HG03060 (cell line): ENCODE measurements at regions not wholly inside any gene's neighbourhood (a gene's known extent, or its start where the extent isn't known, plus 50 kb on each side); places are given as distances from the start of the nearest gene placed in this dataset.
"Not testable (repeated sequence)": the region's sequence is repeated elsewhere in the genome, so short reads cannot be mapped to it uniquely, and the experiment has no call there.

Experiments used
- ATAC-seq: cut with Tn5 transposase; IDR thresholded peaks from one replicate; pipeline ENCODE4 v1.9.1; 2021; ENCODE audit warnings: low read depth, moderate number of reproducible peaks; ENCODE audit not compliant: unreplicated experiment

GRCh38 chr22:34416022-34416860 lies 496.0 kb upstream of the LARGE1 start:
- no peak for ATAC-seq

DNA sequence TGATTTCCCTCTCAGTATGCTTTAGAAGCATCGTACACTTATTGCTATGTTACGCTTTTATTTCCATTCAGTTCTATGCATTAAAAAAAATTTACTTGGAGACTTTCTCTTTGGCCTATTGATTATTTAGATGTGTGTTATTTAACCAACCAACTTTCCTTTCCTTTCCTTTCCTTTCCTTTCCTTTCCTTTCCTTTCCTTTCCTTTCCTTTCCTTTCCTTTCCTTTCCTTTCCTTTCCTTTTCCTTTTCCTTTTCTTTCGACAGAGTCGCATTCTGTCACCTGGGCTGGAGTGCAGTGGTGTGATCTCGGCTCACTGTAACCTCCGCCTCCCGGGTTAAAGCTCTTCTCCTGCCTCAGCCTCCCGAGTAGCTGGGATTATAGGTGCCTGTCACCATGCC lies 502.7 kb upstream of the LARGE1 start:
- ATAC-seq = not testable (repeated sequence)

DNA sequence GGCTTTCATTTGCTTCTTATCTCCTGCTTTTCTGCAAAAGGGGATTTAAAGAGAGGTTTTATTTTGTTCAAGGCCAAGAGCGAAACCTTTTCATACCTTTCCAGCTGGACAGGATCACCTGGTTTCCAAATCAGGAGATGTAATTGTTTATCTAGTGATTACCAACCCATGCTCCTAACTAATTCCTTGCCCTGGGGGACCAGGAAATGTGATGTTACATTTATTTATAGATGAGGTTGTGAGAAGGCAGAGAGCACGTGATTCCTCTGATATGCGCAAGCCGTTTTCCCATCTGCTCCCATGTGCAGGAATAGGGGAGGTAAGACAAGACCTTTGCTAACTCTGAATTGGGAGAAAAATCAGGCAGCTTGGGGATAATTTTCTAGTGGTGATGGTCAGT lies 507.2 kb upstream of the LARGE1 start:
- ATAC-seq = no peak

- ATAC-seq = no peak
Measured at GRCh38 chr22:34427841-34428240, 507.6 kb upstream of the LARGE1 start.

DNA sequence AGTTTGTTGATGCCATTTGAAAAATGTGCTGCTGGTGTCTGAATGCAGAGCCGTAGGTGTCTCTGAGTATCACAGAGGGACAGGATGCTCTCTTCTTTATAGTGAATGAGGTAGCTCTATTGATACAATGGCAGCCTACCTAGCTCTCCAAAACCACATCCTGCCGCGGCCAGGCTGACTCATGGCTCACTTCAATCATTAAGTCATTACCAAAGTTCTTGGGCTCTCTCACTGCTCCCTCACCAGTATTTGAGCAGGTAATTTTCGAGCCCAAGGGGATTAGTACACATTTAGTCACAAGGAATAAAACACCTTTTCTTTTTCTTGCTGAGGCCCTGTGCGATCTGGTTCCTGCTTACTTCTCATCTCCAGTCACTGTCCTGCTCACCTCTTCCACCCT lies 509.0 kb upstream of the LARGE1 start:
- no peak for ATAC-seq

DNA sequence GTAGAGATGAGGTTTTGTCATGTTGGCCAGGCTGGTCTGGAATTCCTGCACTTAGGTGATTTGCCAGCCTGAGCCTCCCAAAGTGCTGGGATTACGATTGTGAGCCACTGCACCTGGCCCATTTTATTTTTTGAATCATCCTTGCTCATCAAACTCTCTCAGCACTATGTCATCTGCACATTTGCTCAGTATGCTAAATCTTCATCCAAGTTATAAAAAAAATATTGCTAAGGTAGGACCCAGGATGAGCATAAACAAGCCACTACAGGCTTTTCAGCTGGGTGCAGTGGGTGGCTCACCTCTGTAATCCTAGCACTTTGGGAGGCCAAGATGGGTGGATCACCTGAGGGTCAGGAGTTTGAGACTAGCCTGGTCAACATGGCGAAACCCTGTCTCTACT lies 510.1 kb upstream of the LARGE1 start:
- ATAC-seq = no peak

- ATAC-seq = no peak
Measured at GRCh38 chr22:34434371-34434770, 514.1 kb upstream of the LARGE1 start.

GRCh38 chr22:34437140-34437539 lies 516.9 kb upstream of the LARGE1 start:
- ATAC-seq = no peak

DNA sequence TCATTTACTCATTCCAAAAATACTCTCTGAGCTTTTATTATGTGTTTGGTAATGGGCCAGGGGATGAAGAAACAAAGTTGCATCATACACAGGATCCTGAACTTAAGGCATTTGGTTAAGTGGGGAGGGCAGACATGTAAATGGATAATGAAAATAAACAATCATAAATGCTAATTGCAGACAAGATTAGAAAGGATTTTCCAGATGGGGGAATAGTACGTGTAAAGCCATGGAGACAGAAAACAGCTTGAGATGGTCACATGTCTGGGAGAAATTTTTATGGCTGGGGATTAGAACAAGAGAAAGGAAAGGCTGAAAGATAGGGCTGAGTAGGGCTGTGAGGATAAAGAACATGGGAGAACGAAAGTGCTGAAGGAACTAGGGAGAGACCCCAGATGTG lies 534.3 kb upstream of the LARGE1 start:
- no peak for ATAC-seq

DNA sequence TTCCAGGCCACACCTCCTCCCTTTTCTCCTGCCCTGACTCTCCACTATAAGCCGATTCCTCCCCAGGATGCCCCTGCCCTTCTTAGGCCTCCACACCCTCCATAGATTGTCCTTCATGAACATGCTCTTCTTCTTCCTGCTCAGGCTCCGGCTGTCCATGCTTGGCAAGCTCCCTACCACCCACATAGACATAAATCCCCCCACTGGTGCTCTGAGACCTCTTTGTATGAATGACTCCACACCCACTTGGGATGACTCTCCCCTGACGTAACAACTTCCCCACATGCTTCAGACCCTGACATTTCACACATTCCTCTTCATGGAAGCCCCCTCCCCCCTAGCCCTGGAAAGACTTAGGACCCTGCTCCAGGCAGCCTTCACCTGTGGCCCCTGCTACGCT lies 542.5 kb upstream of the LARGE1 start:
- no peak for ATAC-seq

DNA sequence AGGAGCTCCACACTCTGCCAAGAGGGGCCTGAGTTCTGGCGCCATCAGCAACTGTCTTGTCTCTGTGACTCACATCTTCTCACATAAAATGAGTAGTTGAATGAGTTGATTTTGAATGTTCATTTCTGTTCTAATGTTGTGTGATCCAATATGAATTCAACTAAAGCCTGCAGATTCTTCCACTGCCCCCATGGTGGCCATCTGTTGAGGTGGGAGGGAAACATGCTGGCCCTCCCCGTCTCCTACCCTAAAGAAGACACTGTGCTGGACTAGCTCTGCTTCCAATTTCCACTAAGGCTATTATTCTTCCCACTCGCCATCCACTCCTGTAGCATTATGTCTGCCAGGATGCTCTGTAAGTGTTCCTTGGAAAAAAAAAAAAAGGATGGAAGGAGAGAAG lies 555.6 kb upstream of the LARGE1 start:
- ATAC-seq = no peak

- ATAC-seq = no peak
Measured at GRCh38 chr22:34476762-34477161, 556.5 kb upstream of the LARGE1 start.

- no peak for ATAC-seq
Measured at GRCh38 chr22:34481090-34481489, 560.8 kb upstream of the LARGE1 start.

DNA sequence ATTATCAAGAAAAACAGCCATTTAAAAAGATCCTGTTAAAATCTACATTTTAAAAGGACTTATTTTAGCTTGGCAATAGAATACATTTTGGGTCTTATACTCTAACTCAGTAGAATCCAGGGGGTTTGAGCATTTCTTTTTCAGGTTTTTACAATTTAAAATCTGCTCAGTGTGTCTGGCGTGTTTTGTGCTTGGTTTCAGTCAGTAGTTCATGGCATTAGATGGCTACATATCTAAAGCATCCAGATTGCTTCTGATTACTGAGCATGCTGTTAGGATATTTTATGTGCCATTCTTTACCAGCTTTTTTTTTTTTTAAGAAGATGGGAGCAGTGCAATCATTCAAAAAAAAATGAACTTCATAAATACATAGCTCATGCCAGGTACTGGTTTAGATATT lies 566.1 kb upstream of the LARGE1 start:
- ATAC-seq = no peak

DNA sequence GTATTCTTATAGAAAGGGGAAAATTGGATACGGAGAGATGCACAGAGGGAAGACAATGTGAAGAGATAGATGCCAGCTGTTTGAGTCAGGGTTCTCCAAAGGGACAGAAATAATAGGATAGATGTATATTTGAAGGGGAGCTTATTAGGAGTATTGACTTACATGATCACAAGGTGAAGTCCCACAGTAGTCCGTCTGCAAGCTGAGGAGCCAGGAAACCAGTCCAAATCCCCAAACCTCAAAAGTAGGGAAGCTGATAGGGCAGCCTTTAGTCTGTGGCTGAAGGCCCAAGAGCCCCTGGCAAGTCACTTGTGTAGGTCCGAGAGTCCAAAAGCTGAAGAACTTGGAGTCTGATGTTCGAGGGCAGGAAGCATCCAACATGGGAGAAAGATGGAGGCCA lies 569.6 kb upstream of the LARGE1 start:
- ATAC-seq = no peak

DNA sequence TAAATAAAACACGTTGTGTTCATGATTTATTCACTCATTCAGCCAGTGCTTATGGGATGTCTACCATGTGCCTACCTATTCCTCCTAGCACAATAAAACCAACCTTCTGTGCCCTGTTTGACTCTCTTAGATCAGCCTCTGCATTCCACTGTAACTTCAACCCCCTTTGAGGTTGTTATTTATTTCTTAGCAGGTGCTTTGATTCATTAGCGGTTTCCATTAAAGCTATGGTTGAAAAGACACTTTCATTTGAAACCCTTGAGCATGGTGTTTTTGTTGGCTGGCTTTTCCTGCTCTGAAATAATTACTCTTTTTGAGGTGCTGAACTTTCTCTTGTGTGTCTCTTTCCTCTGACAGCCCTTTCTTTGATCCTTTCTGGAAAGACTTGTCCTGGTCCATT lies 570.6 kb upstream of the LARGE1 start:
- ATAC-seq = no peak

GRCh38 chr22:34493486-34493885 lies 572.5 kb upstream of the ISX start:
- ATAC-seq = no peak

GRCh38 chr22:34501366-34501965 lies 564.5 kb upstream of the ISX start:
- no peak for ATAC-seq

DNA sequence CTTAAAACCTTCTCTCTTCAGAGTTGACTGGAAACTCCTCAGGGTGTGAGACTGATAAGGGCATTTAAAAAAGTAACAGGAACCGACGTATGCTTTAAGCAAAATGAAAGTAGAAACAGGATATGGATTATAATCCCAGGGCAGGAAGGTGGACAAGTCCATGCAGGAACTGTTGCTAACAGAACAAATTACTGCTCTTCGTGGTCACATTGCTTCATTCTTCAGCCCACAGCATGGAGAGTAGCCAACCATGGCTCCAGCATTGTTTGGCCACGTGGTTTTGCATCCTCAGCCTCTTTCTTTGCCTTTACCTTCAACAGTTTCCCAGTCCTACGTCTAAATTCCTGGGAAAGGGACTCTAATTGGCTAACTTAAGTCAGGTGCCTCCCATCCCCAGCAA lies 563.1 kb upstream of the ISX start:
- ATAC-seq = no peak

DNA sequence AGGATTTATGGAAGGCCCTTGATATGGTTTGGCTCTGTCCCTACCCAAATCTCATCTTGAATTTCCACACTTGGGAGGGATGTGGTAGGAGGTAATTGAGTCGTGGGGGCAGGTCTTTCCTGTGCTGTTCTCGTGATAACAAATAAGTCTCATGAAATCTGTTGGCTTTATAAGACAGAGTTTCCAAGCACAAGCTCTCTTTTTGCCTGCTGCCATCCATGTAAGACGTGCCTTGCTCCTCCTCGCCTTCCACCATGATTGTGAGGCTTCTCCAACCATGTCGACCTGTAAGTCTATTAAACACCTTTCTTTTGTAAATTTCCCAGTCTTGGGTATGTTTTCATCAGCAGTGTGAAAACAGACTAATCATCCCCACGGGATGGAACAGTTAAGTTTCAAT lies 557.2 kb upstream of the ISX start:
- no peak for ATAC-seq

DNA sequence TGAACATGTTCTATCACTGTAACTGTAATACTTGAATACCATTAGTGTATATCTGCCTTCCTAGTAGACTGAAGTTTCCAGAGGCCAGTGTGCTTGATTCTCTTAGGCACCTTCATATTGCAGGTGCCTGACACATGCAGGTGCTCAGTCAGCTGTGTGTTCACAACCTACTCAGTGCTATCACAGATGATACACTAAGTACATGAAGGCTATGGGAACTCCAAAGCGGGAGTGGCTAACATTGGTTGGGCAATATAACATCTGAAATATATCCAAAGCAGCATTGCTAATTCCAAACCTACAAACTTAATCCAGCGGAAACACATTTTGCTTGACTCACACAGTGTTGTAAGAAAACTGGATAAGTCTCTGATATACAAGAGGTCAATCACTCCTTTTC lies 539.3 kb upstream of the ISX start:
- no peak for ATAC-seq

- ATAC-seq = no peak
Measured at GRCh38 chr22:34534101-34534500, 531.9 kb upstream of the ISX start.
